ENCODE measurements at regions not wholly inside any gene's neighbourhood (a gene's known extent, or its start where the extent isn't known, plus 50 kb on each side); places are given as distances from the start of the nearest gene placed in this dataset.

GRCh38 chr13:109644956-109645355 lies 141.4 kb downstream of the IRS2 start:
- Mint-ChIP-seq H3K4me1 (ENCODE audit: unreplicated experiment) (peaks cover 22% of the 10 kb centered on the region), H3K9me3 (peaks cover 5% of the 10 kb centered on the region), H3K36me3 (no peaks in the 10 kb centered on the region), H3K27ac (no peak overlapping the region), H3K4me3 (no peak overlapping the region), H3K27me3 (no peaks in the 10 kb centered on the region)
- no peak for DNase-seq (ENCODE audit: extremely low spot score, unreplicated experiment)
- TF ChIP-seq, protein P1, sequence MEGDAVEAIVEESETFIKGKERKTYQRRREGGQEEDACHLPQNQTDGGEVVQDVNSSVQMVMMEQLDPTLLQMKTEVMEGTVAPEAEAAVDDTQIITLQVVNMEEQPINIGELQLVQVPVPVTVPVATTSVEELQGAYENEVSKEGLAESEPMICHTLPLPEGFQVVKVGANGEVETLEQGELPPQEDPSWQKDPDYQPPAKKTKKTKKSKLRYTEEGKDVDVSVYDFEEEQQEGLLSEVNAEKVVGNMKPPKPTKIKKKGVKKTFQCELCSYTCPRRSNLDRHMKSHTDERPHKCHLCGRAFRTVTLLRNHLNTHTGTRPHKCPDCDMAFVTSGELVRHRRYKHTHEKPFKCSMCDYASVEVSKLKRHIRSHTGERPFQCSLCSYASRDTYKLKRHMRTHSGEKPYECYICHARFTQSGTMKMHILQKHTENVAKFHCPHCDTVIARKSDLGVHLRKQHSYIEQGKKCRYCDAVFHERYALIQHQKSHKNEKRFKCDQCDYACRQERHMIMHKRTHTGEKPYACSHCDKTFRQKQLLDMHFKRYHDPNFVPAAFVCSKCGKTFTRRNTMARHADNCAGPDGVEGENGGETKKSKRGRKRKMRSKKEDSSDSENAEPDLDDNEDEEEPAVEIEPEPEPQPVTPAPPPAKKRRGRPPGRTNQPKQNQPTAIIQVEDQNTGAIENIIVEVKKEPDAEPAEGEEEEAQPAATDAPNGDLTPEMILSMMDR (conservative IDR thresholded peaks at IDR 0.05), result no peak

DNA sequence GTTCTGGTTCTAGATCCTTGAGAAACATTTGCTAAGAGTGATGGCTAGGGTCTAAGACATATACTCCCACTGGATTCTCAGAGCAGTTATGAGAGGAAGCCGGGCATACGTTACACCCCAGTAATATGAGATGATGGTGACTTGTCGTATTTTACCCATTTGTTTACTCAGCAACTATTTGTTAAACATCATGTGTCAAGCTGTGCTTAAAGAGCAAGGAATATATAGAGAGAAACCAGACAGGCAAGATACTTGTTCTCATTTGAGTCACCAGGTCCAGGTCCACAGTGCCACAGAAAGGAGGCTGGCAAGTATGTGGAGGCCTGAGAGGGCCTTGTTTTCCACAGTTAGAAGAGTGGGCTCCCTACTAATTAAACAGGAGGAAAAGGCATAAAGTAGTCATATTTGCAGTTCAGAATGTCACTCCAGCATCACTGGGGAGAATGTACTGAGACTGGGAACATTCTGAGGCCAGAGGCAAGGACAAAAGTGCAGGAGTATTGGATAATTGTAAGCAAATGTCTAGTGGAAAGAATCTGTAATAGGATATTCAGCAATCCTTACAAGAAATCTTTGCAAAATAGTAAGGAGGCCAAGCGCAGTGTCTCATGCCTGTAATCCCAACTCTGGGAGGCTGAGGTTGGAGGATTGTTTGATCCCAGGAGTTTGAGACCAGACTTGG lies 142.2 kb downstream of the IRS2 start:
- Mint-ChIP-seq H3K36me3 (no peaks in the 10 kb centered on the region), H3K4me1 (ENCODE audit: unreplicated experiment) (peaks cover 22% of the 10 kb centered on the region), H3K9me3 (peaks cover 5% of the 10 kb centered on the region), H3K4me3 (no peak overlapping the region), H3K27ac (no peak overlapping the region), H3K27me3 (no peaks in the 10 kb centered on the region)
- TF ChIP-seq, protein P1 (conservative IDR thresholded peaks at IDR 0.05), result no peak
- no peak for DNase-seq (ENCODE audit: extremely low spot score, unreplicated experiment)

DNA sequence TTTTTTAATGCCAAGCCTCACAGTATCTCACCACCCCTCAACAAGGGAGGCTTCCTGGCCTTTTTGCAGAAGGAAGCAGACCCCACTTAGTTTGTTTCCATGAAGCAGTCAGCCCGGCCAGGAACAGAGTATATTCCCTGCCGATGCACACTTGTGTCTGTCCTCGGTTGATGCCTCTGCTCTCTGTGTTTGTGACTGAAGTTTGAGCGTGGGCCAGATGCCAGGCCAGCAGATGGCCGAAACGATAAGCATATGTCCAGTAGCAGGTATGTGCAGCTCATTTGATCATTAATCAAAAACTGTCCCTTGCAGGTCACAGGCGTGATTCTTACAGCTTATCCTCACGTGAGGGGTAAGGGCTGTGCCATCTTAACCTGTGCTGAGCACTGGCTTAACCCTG lies 144.0 kb downstream of the IRS2 start:
- Mint-ChIP-seq H3K9me3 (peaks cover 5% of the 10 kb centered on the region), H3K27me3 (no peaks in the 10 kb centered on the region), H3K4me3 (no peak overlapping the region), H3K4me1 (ENCODE audit: unreplicated experiment) (peaks cover 22% of the 10 kb centered on the region), H3K27ac (no peak overlapping the region), H3K36me3 (no peaks in the 10 kb centered on the region)
- no peak for DNase-seq (ENCODE audit: extremely low spot score, unreplicated experiment)
- TF ChIP-seq, protein P1 (conservative IDR thresholded peaks at IDR 0.05), result no peak

DNA sequence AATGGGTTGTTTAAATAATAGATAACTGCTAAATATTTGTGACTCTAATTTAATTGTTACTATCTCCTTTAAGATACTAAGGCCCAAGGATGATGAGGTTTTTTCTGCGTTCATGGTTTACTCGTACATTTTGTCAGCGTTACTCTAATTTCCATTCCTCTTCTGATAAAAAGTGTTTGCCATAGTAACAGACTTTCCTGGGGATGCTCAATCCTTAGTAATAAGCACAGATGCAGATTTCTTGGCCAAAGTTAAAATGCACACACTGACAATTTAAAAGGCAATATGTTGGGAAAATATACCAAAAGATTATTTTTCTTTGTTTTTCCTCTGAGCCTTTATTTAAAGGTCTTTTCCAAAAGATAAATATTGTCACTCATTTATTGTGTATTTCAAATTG lies 149.6 kb downstream of the IRS2 start:
- Mint-ChIP-seq H3K27ac (no peak overlapping the region), H3K4me3 (no peak overlapping the region), H3K4me1 (ENCODE audit: unreplicated experiment) (no peaks in the 10 kb centered on the region), H3K36me3 (no peaks in the 10 kb centered on the region), H3K27me3 (peaks cover 3% of the 10 kb centered on the region), H3K9me3 (peaks cover 5% of the 10 kb centered on the region)
- TF ChIP-seq, protein P1 (conservative IDR thresholded peaks at IDR 0.05), result no peak
- no peak for DNase-seq (ENCODE audit: extremely low spot score, unreplicated experiment)

GRCh38 chr13:109631069-109631468 lies 155.3 kb downstream of the IRS2 start:
- TF ChIP-seq, protein P1 (conservative IDR thresholded peaks at IDR 0.05), result no peak
- no peaks in the 10 kb centered on the region for H3K4me1 Mint-ChIP-seq (ENCODE audit: unreplicated experiment)
- no peak for DNase-seq (ENCODE audit: extremely low spot score, unreplicated experiment)
- no peak overlapping the region for H3K4me3 Mint-ChIP-seq
- H3K9me3 Mint-ChIP-seq, result no peaks in the 10 kb centered on the region
- peaks cover 4% of the 10 kb centered on the region for H3K27me3 Mint-ChIP-seq
- no peak overlapping the region for H3K27ac Mint-ChIP-seq
- no peaks in the 10 kb centered on the region for H3K36me3 Mint-ChIP-seq

Data from type B pancreatic cell (in vitro differentiated cells).